Panc1 (cell line): ENCODE measurements at regions not wholly inside any gene's neighbourhood (a gene's known extent, or its start where the extent isn't known, plus 50 kb on each side); places are given as distances from the start of the nearest gene placed in this dataset.

ENCODE experiments used
- ATAC-seq: fragments of 200-7000 bp; cut with Tn5 transposase; 2 replicates; pipeline ENCODE4 v1.9.1; 2020; ENCODE audit warnings: mild to moderate bottlenecking, moderate library complexity
- BruUV-seq: library from RNA; stranded (reverse); fragments of 400-500 nt; replicated peaks from 2 replicates; lab custom pipeline; 2021; lab: Mats Ljungman, UMichigan
- CTCF ChIA-PET: fragments of 300-600 bp; sonication (Branson Sonifier 250); formaldehyde crosslinking; loops from one replicate; lab custom pipeline; 2022; ENCODE audit warnings: antibody characterized with exemption; lab: Charles Lee
- POLR2A ChIA-PET: fragments of 300-600 bp; sonication (Branson Sonifier 250); formaldehyde crosslinking; loops from one replicate; lab custom pipeline; 2022; ENCODE audit warnings: antibody characterized with exemption; lab: Charles Lee
- DNase-seq: peaks from one replicate; pipeline ENCODE4 v3.0.0-alpha.2; 2010; ENCODE audit warnings: low read depth, low spot score
- H3K27ac ChIP-seq: 2 replicates; pipeline ENCODE4 v1.5.1; 2011; ENCODE audit warnings: mild to moderate bottlenecking, low read length, inconsistent platforms
- H3K27me3 ChIP-seq: fragments of 200-500 bp; sonication (Bioruptor generic); 2 replicates; pipeline ENCODE4 v1.6.0; 2014; ENCODE audit warnings: low read length, inconsistent platforms; ENCODE audit not compliant: control insufficient read depth, insufficient read depth
- H3K36me3 ChIP-seq: fragments of 200-500 bp; sonication (Bioruptor generic); 2 replicates; pipeline ENCODE4 v1.5.1; 2014; ENCODE audit warnings: inconsistent platforms, mild to moderate bottlenecking, low read length, moderate library complexity; ENCODE audit not compliant: control insufficient read depth, insufficient read depth
- H3K4me1 ChIP-seq: 2 replicates; pipeline ENCODE4 v1.5.1; 2011; ENCODE audit warnings: inconsistent platforms, mild to moderate bottlenecking, low read length, moderate library complexity; ENCODE audit not compliant: control insufficient read depth, insufficient read depth
- H3K4me3 ChIP-seq, 2 experiments: 2 replicates each; pipeline ENCODE4 v1.5.1; 2011 to 2012; ENCODE audit warnings: low read depth in 2 of 2, low read length in 2 of 2, mild to moderate bottlenecking in 2 of 2, inconsistent platforms in 1 of 2, moderate library complexity in 1 of 2
- H3K9me3 ChIP-seq: fragments of 200-500 bp; sonication (Bioruptor generic); 2 replicates; pipeline ENCODE4 v1.5.1; 2014; ENCODE audit warnings: low read depth, mild to moderate bottlenecking, inconsistent platforms, low read length, moderate library complexity; ENCODE audit not compliant: control insufficient read depth, insufficient read depth
- POLR2AphosphoS5 ChIP-seq: IDR thresholded peaks from 2 replicates; pipeline ENCODE4 v1.6.1; 2012; ENCODE audit warnings: mild to moderate bottlenecking, low read depth, low read length, moderate library complexity
- SIN3A ChIP-seq: IDR thresholded peaks from 2 replicates; pipeline ENCODE4 v1.6.1; 2012; ENCODE audit warnings: low read depth, mild to moderate bottlenecking, low read length, moderate library complexity, borderline replicate concordance; ENCODE audit not compliant: insufficient read depth
- TCF7L2 ChIP-seq: IDR thresholded peaks from 2 replicates; pipeline ENCODE4 v1.6.1; 2011; ENCODE audit warnings: mild to moderate bottlenecking, low read depth, low read length, inconsistent platforms
- in situ Hi-C: cut with HindIII; loops from 2 replicates; pipeline ENCODE4 v1.10.0; 2016; ENCODE audit warnings: low sequenced_read_pairs, low pct_unique_long_range_greater_than_20kb
- intact Hi-C: fragments of 100-400 bp; cut with micrococcal nuclease; formaldehyde crosslinking; loops from one replicate; pipeline ENCODE4 v1.10.0; 2022; ENCODE audit not compliant: unreplicated experiment
- TF ChIP-seq, protein P1 (sequence below), 2 experiments: IDR thresholded peaks; 2 replicates each; pipeline ENCODE4 v1.6.1; 2011 to 2012; ENCODE audit warnings: low read depth in 2 of 2, control low read depth in 1 of 2, low read length in 1 of 2, mild to moderate bottlenecking in 1 of 2, moderate library complexity in 1 of 2; ENCODE audit not compliant: insufficient read depth in 1 of 2
- TF ChIP-seq, protein P2 (sequence below): fragments of 450-650 bp; IDR thresholded peaks from 2 replicates; pipeline ENCODE4 v1.5.1; 2017; ENCODE audit warnings: mild to moderate bottlenecking

DNA sequence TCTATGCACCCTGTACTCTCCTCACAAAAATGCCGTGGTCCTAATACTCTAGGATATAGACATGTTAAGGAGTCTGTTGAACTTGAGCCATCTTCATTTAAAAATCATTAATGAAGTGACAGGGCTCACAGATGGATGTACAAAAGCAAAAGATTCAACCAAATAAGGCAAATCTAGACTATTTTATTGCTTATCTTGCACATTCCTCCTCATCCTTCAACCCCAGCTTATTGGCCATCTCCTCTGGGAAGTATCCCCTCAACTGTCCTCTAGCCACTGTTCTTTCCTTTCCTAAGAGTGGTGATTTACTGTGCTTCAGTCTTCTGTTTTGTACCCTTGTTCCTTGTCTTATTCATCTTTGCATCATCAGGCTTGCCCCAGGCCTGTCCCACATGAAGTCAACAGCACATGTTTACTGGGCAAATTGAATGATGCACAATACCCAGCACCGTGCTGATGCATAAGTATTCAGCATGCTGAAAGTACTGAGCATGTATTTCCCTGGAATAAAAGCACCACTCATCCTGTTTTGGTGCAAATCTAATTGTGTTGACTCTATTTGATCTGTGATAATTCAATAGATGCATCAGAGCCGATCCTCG is 287.3 kb upstream of the CLNK start:
- no peaks in the 10 kb centered on the region for H3K9me3 ChIP-seq
- BruUV-seq, result no TSS peak
- H3K27me3 ChIP-seq, result no peaks in the 10 kb centered on the region
- H3K36me3 ChIP-seq, result no peaks in the 10 kb centered on the region
- DNase-seq, result no peak
- no peak overlapping the region for H3K27ac ChIP-seq
- TF ChIP-seq SIN3A (no peak), POLR2AphosphoS5 (no peak), TCF7L2 (no peak)
- TF ChIP-seq, protein P1, sequence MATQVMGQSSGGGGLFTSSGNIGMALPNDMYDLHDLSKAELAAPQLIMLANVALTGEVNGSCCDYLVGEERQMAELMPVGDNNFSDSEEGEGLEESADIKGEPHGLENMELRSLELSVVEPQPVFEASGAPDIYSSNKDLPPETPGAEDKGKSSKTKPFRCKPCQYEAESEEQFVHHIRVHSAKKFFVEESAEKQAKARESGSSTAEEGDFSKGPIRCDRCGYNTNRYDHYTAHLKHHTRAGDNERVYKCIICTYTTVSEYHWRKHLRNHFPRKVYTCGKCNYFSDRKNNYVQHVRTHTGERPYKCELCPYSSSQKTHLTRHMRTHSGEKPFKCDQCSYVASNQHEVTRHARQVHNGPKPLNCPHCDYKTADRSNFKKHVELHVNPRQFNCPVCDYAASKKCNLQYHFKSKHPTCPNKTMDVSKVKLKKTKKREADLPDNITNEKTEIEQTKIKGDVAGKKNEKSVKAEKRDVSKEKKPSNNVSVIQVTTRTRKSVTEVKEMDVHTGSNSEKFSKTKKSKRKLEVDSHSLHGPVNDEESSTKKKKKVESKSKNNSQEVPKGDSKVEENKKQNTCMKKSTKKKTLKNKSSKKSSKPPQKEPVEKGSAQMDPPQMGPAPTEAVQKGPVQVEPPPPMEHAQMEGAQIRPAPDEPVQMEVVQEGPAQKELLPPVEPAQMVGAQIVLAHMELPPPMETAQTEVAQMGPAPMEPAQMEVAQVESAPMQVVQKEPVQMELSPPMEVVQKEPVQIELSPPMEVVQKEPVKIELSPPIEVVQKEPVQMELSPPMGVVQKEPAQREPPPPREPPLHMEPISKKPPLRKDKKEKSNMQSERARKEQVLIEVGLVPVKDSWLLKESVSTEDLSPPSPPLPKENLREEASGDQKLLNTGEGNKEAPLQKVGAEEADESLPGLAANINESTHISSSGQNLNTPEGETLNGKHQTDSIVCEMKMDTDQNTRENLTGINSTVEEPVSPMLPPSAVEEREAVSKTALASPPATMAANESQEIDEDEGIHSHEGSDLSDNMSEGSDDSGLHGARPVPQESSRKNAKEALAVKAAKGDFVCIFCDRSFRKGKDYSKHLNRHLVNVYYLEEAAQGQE (IDR thresholded peaks at IDR 0.05; ENCODE audit: insufficient read depth in 1 of 2, low read depth in 2 of 2, low read length in 1 of 2), result no peak
- TF ChIP-seq, protein P2, sequence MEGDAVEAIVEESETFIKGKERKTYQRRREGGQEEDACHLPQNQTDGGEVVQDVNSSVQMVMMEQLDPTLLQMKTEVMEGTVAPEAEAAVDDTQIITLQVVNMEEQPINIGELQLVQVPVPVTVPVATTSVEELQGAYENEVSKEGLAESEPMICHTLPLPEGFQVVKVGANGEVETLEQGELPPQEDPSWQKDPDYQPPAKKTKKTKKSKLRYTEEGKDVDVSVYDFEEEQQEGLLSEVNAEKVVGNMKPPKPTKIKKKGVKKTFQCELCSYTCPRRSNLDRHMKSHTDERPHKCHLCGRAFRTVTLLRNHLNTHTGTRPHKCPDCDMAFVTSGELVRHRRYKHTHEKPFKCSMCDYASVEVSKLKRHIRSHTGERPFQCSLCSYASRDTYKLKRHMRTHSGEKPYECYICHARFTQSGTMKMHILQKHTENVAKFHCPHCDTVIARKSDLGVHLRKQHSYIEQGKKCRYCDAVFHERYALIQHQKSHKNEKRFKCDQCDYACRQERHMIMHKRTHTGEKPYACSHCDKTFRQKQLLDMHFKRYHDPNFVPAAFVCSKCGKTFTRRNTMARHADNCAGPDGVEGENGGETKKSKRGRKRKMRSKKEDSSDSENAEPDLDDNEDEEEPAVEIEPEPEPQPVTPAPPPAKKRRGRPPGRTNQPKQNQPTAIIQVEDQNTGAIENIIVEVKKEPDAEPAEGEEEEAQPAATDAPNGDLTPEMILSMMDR, result no peak
- ChIA-PET CTCF (no interaction called here), POLR2A (no interaction called here)
- no peaks in the 10 kb centered on the region for H3K4me1 ChIP-seq
- intact Hi-C loops (no loop called here), in situ Hi-C loops (no loop called here)
- H3K4me3 ChIP-seq, result no peak overlapping the region
- no peak for ATAC-seq

DNA sequence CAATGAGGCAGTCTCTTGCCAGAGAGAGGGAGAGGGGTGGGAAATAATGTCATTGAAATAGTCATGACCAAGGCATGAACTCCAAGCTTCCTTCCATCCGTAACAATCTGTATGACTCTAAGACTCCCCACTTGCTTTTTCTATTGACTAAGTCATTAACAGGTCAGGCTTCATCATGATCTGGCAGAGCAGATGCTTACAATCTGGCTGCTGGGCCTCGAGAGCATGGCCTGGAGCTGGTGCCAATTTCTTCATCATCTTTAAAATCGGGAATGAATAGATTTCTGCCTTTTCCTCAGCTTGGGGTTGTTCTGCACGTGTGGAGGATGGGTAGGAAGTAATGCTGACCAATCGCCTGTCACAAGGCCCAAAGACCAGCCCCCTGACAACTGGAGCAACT is 280.6 kb upstream of the CLNK start:
- Histone ChIP-seq H3K4me1 (no peaks in the 10 kb centered on the region), H3K9me3 (no peaks in the 10 kb centered on the region), H3K27me3 (no peaks in the 10 kb centered on the region), H3K27ac (no peak overlapping the region), H3K36me3 (no peaks in the 10 kb centered on the region), H3K4me3 (no peak overlapping the region)
- in situ Hi-C loops (no loop called here), intact Hi-C loops (no loop called here)
- TF ChIP-seq, protein P2, result no peak
- TF ChIP-seq TCF7L2, result no peak
- no peak for TF ChIP-seq SIN3A
- TF ChIP-seq, protein P1 (IDR thresholded peaks at IDR 0.05; ENCODE audit: insufficient read depth in 1 of 2, low read depth in 2 of 2, low read length in 1 of 2), result no peak
- TF ChIP-seq POLR2AphosphoS5, result no peak
- ChIA-PET CTCF (no interaction called here), POLR2A (interaction anchor here (0.6 kb wide), 1 partner anchor 331 kb away, joined by 3 read pairs; no protein-coding TSS in a partner anchor)
- DNase-seq (no peak), ATAC-seq (no peak)
- BruUV-seq, result no TSS peak
